HEK293 (cell line): ENCODE measurements at regions not wholly inside any gene's neighbourhood (a gene's known extent, or its start where the extent isn't known, plus 50 kb on each side); places are given as distances from the start of the nearest gene placed in this dataset.

Experiments used
- GLIS1 ChIP-seq: fragments of 450-650 bp; formaldehyde crosslinking; IDR thresholded peaks from 2 replicates; pipeline ENCODE4 v1.5.1; 2016; ENCODE audit warnings: missing biosample characterization, missing genetic modification characterization
- MZF1 ChIP-seq: fragments of 450-650 bp; formaldehyde crosslinking; IDR thresholded peaks from 2 replicates; pipeline ENCODE4 v1.5.1; 2017; ENCODE audit warnings: missing biosample characterization, missing genetic modification characterization, borderline replicate concordance
- ZNF37A ChIP-seq: fragments of 450-650 bp; IDR thresholded peaks from 2 replicates; pipeline ENCODE4 v1.5.1; 2018; ENCODE audit warnings: missing biosample characterization, missing genetic modification characterization
- ZNF549 ChIP-seq: fragments of 450-650 bp; IDR thresholded peaks from 2 replicates; pipeline ENCODE4 v1.5.1; 2018; ENCODE audit warnings: missing biosample characterization, missing genetic modification characterization, mild to moderate bottlenecking, inconsistent platforms, moderate library complexity
- TF ChIP-seq, protein P1 (sequence below): fragments of 450-650 bp; formaldehyde crosslinking; IDR thresholded peaks from 2 replicates; pipeline ENCODE4 v1.5.1; 2016; ENCODE audit warnings: missing biosample characterization, missing genetic modification characterization
- TF ChIP-seq, protein P2 (sequence below): fragments of 450-650 bp; formaldehyde crosslinking; IDR thresholded peaks from 2 replicates; pipeline ENCODE4 v1.5.1; 2016; ENCODE audit warnings: missing biosample characterization, missing genetic modification characterization

DNA sequence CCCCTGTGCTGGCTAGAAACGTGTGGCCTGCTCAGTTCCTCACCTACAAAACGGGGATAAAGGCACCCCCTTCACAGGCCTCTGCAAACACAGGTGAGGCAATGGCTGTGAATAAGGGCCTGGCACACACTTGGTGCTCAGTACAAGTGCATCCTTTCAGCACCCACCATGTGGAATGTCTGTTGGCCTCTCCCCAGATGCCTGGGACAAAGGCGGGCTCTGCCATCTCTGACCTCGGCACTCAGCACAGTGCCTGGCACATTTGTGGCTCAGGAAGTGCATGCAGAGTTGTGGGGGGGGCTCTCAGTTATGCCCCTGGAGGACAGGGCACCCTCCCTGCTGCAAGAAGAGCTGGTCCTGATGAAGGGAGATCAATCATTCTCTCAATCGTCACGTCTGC is 224.6 kb upstream of the RAB6C start:
- TF ChIP-seq, protein P1, sequence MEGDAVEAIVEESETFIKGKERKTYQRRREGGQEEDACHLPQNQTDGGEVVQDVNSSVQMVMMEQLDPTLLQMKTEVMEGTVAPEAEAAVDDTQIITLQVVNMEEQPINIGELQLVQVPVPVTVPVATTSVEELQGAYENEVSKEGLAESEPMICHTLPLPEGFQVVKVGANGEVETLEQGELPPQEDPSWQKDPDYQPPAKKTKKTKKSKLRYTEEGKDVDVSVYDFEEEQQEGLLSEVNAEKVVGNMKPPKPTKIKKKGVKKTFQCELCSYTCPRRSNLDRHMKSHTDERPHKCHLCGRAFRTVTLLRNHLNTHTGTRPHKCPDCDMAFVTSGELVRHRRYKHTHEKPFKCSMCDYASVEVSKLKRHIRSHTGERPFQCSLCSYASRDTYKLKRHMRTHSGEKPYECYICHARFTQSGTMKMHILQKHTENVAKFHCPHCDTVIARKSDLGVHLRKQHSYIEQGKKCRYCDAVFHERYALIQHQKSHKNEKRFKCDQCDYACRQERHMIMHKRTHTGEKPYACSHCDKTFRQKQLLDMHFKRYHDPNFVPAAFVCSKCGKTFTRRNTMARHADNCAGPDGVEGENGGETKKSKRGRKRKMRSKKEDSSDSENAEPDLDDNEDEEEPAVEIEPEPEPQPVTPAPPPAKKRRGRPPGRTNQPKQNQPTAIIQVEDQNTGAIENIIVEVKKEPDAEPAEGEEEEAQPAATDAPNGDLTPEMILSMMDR (tag by site-specific recombination), result no peak
- TF ChIP-seq, protein P2, sequence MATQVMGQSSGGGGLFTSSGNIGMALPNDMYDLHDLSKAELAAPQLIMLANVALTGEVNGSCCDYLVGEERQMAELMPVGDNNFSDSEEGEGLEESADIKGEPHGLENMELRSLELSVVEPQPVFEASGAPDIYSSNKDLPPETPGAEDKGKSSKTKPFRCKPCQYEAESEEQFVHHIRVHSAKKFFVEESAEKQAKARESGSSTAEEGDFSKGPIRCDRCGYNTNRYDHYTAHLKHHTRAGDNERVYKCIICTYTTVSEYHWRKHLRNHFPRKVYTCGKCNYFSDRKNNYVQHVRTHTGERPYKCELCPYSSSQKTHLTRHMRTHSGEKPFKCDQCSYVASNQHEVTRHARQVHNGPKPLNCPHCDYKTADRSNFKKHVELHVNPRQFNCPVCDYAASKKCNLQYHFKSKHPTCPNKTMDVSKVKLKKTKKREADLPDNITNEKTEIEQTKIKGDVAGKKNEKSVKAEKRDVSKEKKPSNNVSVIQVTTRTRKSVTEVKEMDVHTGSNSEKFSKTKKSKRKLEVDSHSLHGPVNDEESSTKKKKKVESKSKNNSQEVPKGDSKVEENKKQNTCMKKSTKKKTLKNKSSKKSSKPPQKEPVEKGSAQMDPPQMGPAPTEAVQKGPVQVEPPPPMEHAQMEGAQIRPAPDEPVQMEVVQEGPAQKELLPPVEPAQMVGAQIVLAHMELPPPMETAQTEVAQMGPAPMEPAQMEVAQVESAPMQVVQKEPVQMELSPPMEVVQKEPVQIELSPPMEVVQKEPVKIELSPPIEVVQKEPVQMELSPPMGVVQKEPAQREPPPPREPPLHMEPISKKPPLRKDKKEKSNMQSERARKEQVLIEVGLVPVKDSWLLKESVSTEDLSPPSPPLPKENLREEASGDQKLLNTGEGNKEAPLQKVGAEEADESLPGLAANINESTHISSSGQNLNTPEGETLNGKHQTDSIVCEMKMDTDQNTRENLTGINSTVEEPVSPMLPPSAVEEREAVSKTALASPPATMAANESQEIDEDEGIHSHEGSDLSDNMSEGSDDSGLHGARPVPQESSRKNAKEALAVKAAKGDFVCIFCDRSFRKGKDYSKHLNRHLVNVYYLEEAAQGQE, result no peak
- TF ChIP-seq MZF1 (tag by site-specific recombination) (no peak), ZNF549 (no peak), ZNF37A (tag by site-specific recombination) (no peak), GLIS1 (tag by site-specific recombination) (no peak)
